NCI-H1092 treated with DMSO at 0.1 percent for 48 hours (cell line): ENCODE measurements at regions not wholly inside any gene's neighbourhood (a gene's known extent, or its start where the extent isn't known, plus 50 kb on each side); places are given as distances from the start of the nearest gene placed in this dataset.

ENCODE experiments used
- DNase-seq: peaks from one replicate; lab custom pipeline; 2025; lab: John Stamatoyannopoulos, UW

DNA sequence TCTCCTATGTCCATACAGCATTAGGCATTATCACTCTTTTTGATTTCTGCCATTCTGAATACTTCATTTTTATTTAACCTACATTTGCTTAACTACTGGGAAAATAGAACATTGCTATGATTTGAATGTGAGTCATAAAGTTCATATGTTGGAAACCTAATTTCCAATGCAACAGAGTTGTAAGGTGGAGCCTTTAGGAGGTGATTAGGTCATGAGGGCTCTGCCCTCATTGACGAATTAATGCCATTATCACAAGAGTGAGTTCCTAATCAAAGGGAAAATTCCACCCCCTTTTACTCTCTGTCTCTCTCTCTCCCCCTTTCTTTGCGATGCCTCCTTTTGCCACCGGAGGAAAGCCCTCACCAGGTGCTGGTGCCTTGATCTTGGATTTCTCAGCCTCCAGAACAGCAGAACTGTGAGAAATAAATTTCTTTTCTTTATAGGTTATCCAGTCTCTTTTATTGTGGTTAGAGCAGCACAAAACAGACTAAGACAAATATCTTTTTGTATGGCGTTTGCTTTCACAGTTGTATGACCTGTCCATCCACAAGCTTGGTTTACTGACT, 180.1 kb upstream of the ARID2 start:
- no peak for DNase-seq

DNA sequence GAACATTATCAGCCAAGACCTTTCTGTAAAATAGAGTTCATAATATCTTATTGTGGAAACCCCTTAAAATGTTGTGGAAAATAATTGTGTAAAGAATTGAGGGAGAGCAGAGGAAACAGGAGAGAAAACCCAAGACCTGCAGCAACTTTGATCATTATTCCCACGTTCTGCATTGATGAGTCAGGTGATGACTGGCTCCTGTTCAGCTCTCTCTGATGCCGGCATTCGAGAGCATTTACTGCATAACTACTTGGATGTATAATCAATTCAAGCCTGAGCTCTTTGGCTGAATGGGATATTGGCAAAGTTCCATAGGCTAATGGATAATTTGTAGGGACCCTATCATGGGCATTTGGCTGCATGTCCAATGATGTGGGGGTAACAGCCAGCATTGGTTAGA, 176.3 kb upstream of the ARID2 start:
- peak; percentile 97 for DNase-seq

GRCh38 chr12:45557016-45557415, 172.5 kb upstream of the ARID2 start:
- DNase-seq: no peak

- DNase-seq: no peak
Measured at GRCh38 chr12:45558353-45558752, 171.2 kb upstream of the ARID2 start.

DNA sequence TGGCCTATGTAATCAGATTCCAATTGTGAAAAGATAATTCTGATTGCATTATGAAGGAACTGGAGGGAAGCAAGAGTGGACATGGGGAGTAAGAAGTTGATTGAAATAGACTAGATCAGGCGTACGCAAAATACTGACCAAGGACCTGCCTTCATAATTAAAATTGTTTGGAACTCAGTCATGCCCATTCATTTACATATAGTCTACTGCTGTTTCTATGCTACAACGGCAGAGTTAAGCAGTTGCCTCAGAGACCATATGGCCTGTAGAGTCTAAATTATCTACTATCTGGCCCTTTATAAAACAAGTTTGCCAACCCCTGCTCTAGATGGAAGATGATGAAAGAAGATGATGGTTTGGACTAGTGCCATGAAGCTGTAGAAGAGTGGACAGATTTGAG, 170.0 kb upstream of the ARID2 start:
- no peak for DNase-seq

DNA sequence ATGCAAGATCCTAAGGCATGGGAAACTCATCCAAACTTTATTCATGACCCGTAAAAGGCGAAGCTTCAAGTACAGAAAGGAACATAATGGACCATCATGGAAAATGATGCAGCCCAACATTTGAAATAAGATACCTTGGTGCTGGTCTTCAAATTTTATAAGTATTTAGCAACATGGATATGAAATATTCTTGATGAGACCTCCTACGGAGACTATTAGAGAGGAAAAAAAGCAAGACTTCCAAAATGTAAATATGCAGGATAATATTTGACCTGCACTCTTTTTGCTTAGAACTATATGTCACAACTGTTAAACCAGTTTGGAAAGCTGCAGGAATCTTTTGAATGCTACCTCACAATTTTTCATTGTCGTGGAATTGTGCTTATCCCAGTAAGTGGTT, 168.8 kb upstream of the ARID2 start:
- DNase-seq: no peak

DNA sequence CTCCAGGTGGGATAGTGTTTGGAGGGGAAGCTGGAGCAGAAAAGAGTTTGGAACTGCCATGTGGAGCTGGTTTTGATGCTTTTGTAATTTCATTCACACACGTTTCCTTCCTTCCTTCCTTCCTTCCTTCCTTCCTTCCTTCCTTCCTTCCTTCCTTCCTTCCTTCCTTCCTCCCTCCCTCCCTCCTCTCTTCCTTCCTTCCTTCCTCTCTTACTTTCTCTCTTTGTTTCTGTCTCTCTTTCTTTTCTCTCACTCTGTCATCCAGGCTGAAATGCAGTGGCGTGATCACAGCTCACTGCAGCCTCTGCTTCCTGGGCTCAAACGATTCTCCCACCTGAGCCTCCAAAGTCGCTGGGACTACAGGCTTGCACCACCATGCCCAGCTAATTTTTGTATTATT, 168.0 kb upstream of the ARID2 start:
- DNase-seq: no peak

- no peak for DNase-seq
Measured at GRCh38 chr12:45565590-45565989, 163.9 kb upstream of the ARID2 start.

DNA sequence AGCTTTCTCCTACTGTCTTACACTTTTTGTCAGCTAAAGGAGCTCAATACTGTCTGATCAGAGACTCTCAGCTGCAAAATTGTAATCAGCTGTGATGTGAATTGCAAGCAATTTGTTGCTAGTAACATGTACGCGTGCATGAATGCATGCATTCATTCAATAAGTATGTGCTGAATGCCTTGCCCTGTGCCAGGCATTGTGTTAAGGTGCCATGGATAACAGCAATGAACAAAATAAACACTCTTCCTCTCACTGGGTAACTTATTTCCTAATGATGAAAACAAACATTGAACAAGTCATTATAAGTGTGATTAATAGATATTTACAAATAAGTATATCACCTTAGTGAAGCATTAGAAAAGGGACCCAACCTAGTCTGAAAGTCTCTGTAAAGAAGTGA, 163.2 kb upstream of the ARID2 start:
- DNase-seq: no peak

DNA sequence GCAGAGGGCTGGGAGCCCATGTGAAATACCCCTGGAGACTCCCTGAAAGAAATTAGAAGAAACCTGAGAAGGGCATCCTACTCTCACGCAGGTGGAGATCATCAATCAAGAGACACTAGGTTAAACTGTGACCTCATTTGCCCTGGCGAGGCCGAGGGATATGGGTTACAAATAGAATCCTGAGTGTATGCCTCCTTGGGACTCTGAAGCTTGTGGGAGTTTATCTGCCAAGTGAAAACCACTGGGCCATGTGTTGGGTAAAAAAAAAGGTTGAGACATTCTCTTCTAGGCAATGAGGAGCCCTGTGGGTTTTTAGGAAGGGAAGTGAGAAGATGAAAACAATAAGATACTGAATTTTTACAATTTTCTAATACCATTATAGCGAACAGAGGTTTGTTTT, 160.7 kb upstream of the ARID2 start:
- DNase-seq: no peak

GRCh38 chr12:45570501-45570900, 159.0 kb upstream of the ARID2 start:
- DNase-seq: no peak

DNA sequence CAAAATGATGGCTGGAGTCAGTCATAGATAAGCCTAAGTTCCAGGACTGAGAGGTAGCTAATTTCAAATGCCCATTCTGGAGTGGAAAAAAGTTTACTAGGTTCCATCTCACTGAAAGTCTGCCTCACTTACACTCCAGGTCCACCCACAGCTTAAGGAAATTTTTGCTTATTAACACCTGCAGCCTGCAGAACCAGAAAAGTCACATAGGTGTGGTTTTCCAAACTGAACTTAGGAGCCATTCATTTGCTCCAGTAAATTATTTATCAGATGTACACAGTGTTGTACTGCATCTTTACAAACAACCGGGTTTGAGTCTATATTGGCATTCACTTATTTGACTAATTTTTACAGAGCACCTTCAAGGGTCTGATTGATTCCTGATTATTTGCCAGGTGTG, 157.4 kb upstream of the ARID2 start:
- no peak for DNase-seq

DNA sequence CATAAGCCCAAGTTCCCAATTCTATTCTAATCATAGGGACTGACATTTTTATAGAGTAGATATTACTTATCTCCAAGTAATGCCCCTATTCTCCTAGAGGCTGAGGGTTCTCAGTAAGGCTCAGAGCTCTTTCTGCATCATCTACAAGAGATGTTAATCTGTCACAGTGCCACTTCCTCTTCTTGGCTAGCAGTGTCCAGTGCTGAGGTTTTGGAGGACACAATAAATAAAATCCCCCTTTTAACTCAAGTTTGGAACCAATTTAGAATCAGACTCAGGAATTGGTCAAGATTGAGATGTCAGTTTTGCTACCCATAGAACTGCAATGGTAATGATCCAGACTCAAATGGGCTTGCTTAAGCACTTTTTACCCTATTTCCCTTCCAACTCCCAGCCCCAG, 154.1 kb upstream of the ARID2 start:
- no peak for DNase-seq

DNA sequence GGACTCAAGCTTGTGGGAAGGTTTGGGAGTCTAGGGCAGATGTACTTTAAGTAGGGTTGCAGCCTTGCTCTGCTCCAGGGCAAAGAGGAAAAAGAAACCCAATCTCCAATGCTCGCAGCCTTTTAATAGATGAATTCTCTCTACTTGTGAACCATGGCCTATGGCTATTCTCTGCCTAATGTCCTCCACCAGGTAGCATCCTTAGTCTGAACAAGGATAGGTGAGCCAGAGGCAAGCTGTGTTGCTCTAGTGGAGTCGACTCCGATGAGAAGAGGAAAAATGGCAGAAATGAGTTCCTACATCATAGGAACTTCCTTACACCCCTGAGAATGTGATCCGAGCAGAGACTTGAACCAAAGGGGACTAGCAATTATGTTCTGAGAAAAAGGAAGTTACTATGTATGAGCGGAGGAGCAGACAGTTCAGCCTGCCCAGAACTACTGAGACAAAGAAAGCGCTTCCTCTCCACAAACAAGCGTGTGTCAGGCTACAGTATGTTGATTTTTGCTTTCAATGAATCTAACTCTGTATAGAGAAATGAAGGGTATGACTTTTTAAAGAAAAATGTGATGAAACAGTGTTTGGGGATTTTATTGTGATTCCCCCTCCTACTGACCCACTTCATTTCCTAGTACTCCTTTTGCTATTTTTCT, 153.6 kb upstream of the ARID2 start:
- no peak for DNase-seq

GRCh38 chr12:45577844-45578399, 151.6 kb upstream of the ARID2 start:
- DNase-seq: peak; percentile 22

DNA sequence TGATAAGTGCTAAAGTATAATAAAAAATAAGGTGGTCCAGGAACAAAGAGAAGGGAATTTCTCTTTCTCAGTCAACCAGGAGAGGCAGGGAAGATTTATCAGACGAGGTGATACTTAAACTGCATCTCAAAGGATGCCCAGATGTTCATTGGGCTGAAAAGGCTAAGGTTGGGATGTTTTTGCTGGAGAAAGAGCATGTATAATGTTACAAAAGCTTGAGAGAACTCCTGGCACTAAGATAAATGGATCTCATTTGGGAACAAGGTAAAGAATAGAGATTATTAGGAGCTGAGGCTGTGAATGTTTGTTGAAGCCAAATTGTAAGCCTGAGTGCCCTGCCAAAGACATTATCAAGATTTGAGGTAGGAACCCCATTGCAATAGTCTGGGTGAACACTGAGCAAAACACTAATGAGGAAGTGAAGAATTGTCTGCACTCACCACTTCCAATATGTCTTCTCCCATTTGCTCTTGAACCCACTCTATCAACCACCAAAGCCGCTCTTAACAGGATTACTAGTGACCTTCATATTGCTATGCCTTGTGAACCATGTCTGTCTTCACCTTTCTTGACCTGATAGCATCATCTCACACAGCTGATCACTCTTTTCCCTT, 149.0 kb upstream of the ARID2 start:
- DNase-seq: no peak

GRCh38 chr12:45581112-45581511, 148.4 kb upstream of the ARID2 start:
- no peak for DNase-seq

DNA sequence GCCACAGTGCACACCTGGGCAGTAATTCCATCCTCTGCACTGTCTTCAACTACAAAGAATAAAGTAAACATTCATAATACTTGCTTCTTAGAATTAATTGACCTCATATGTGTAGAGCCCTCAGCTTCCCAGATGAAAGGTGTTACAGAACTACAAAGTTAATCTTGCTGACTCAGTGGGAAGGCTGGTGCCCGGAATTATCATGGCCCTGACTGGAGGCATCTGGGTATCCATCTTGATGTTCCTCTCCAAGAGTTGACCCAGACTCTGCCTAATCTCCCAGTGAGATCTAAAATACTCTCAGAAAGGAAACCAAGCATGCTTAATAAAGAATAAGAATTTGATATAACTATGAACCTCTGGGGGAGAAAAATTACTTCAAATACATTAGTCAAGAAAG, 147.0 kb upstream of the ARID2 start:
- no peak for DNase-seq

DNA sequence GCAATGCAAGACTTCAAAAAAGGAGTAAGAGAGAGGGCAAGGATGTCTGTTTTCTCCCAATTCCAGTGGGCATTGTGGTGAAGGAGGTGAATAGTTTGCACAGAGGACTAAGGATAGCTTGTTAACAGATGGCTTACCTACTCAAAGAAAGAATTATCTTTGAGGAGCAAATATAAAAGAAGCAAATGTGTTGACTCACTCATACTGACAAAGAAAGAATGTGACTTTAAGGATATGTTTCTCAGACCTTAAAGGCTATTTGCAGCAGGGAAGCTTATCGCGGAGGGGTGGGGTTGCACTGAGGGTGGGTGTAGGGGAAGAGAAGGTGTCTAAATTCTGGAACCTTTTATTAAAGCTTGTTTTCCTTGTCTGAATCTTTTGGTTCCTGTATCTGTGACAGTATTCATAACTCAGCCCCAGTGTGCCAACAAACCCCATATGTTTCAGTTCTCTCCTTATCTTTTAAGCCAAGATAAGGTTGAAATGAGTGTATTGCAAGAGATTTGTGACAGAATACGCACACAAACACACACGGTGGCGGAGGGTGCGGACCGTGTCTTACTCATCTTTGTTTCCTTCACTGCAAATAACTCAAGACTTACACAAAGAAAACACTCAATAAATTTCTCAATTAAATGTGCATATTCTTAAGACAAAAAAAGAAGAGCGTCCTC, 146.4 kb upstream of the ARID2 start:
- DNase-seq: no peak

GRCh38 chr12:45584336-45584735, 145.2 kb upstream of the ARID2 start:
- no peak for DNase-seq

DNA sequence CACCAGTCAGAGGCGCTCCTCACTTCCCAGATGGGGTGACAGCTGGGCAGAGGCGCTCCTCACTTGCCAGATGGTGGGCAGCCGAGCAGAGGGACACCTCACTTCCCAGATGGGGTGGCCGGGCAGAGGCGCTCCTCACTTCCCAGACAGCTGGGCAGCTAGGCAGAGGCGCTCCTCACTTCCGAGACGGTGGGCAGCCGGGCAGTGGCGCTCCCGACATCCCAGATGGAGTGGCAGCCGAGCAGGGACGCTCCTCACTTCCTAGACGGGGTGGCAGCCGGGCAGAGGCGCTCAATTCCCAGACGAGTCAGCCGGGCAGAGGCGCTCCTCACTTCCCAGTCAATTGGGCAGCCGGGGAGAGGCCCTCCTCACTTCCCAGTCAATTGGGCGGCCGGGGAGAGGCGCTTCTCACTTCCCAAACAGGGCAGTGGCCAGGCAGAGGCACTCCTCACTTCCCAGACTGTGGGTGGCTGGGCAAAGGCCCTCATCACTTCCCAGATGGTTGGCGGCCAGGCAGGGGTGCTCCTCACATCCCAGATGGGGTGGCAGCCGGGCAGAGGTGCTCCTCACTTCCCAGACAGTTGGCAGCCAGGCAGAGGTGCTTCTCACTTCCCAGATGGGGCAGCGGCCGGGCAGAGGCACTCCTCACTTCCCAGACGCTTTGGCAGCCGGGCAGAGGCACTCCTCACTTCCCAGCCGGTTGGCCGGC, 143.8 kb upstream of the ARID2 start:
- no peak for DNase-seq

- DNase-seq: no peak
Measured at GRCh38 chr12:45586486-45586885, 143.0 kb upstream of the ARID2 start.
